IMR-90 (cell line): ENCODE measurements at regions not wholly inside any gene's neighbourhood (a gene's known extent, or its start where the extent isn't known, plus 50 kb on each side); places are given as distances from the start of the nearest gene placed in this dataset.

Experiments
- ATAC-seq: fragments of 200-7000 bp; cut with Tn5 transposase; 2 replicates; pipeline ENCODE4 v1.9.1; 2020; ENCODE audit warnings: low read depth, mild to moderate bottlenecking, moderate library complexity
- BruUV-seq: library from RNA; stranded (reverse); fragments of 400-500 nt; replicated peaks from 2 replicates; lab custom pipeline; 2021; lab: Mats Ljungman, UMichigan
- CTCF ChIA-PET: fragments of 300-600 bp; formaldehyde crosslinking; extraction: SDS; loops from one replicate; lab custom pipeline; 2021; ENCODE audit warnings: antibody characterized with exemption; lab: Yijun Ruan, JAX
- POLR2A ChIA-PET: fragments of 300-600 bp; sonication (Branson Sonifier 250); formaldehyde crosslinking; loops from one replicate; lab custom pipeline; 2022; ENCODE audit warnings: antibody characterized with exemption; ENCODE audit not compliant: unreplicated experiment; lab: Charles Lee
- DNase-seq: peaks from one replicate; pipeline ENCODE4 v3.0.0; 2013
- H2AFZ ChIP-seq: replicated peaks from 2 replicates; pipeline ENCODE3; 2013; ENCODE audit warnings: low read length, mild to moderate bottlenecking; ENCODE audit not compliant: poor library complexity
- H2AK5ac ChIP-seq: 2 replicates; pipeline ENCODE4 v1.6.1; 2013; ENCODE audit warnings: low read depth, low read length, inconsistent platforms
- H2AK9ac ChIP-seq: replicated peaks from 2 replicates; pipeline ENCODE3; 2013; ENCODE audit warnings: mild to moderate bottlenecking, low read depth, low read length, moderate library complexity; ENCODE audit not compliant: poor library complexity
- H2BK120ac ChIP-seq: 2 replicates; pipeline ENCODE4 v1.6.1; 2013; ENCODE audit warnings: low read depth, low read length, inconsistent platforms
- H2BK15ac ChIP-seq: 3 replicates; pipeline ENCODE4 v1.6.1; 2013; ENCODE audit warnings: low read depth, low read length, inconsistent platforms
- H2BK20ac ChIP-seq: 2 replicates; pipeline ENCODE4 v1.6.1; 2013; ENCODE audit warnings: low read depth, mild to moderate bottlenecking, inconsistent platforms, low read length, moderate library complexity
- H2BK5ac ChIP-seq: 2 replicates; pipeline ENCODE4 v1.6.1; 2013; ENCODE audit warnings: mild to moderate bottlenecking, low read depth, low read length, inconsistent platforms; ENCODE audit not compliant: poor library complexity, severe bottlenecking
- H3K14ac ChIP-seq: replicated peaks from 2 replicates; pipeline ENCODE4 v1.6.1; 2013; ENCODE audit warnings: low read depth, low read length, inconsistent platforms
- H3K18ac ChIP-seq: 2 replicates; pipeline ENCODE4 v1.6.1; 2013; ENCODE audit warnings: low read depth, low read length, control low read depth
- H3K23ac ChIP-seq: 2 replicates; pipeline ENCODE4 v1.6.1; 2013; ENCODE audit warnings: low read depth, low read length, inconsistent platforms
- H3K27ac ChIP-seq: 2 replicates; pipeline ENCODE4 v1.5.1; 2013; ENCODE audit warnings: mild to moderate bottlenecking, control low read depth, low read length; ENCODE audit not compliant: insufficient read depth
- H3K27me3 ChIP-seq: 2 replicates; pipeline ENCODE4 v1.6.1; 2013; ENCODE audit warnings: low read length; ENCODE audit not compliant: control insufficient read depth, insufficient read depth
- H3K36me3 ChIP-seq: 2 replicates; pipeline ENCODE4 v1.6.1; 2013; ENCODE audit warnings: low read length, mixed read lengths; ENCODE audit not compliant: control insufficient read depth, insufficient read depth
- H3K4ac ChIP-seq: 2 replicates; pipeline ENCODE4 v1.6.1; 2013; ENCODE audit warnings: low read depth, low read length, inconsistent platforms
- H3K4me1 ChIP-seq: 2 replicates; pipeline ENCODE4 v1.6.1; 2013; ENCODE audit warnings: low read length, mixed read lengths; ENCODE audit not compliant: control insufficient read depth, insufficient read depth
- H3K4me2 ChIP-seq: 2 replicates; pipeline ENCODE4 v1.6.1; 2013; ENCODE audit warnings: low read depth, mild to moderate bottlenecking, control low read depth, low read length, moderate library complexity
- H3K4me3 ChIP-seq: 2 replicates; pipeline ENCODE4 v1.5.1; 2013; ENCODE audit warnings: low read depth, mild to moderate bottlenecking, control low read depth, low read length, moderate library complexity; ENCODE audit not compliant: insufficient read depth
- H3K56ac ChIP-seq: 2 replicates; pipeline ENCODE4 v1.6.1; 2013; ENCODE audit warnings: low read length, inconsistent platforms; ENCODE audit not compliant: insufficient read depth; ENCODE audit errors: extremely low read depth
- H3K79me1 ChIP-seq, 2 experiments: 2 replicates each; pipeline ENCODE4 v1.6.1; 2013; ENCODE audit warnings: low read length in 2 of 2, inconsistent platforms in 1 of 2, low read depth in 1 of 2
- H3K9ac ChIP-seq: 2 replicates; pipeline ENCODE4 v1.6.1; 2013; ENCODE audit warnings: low read depth, low read length, control low read depth
- H3K9me1 ChIP-seq: 2 replicates; pipeline ENCODE4 v1.6.1; 2013; ENCODE audit warnings: low read length, inconsistent platforms; ENCODE audit not compliant: insufficient read depth
- H3K9me3 ChIP-seq: 2 replicates; pipeline ENCODE4 v1.6.1; 2013; ENCODE audit warnings: low read length; ENCODE audit not compliant: control insufficient read depth, insufficient read depth
- H4K20me1 ChIP-seq: 2 replicates; pipeline ENCODE4 v1.6.1; 2013; ENCODE audit warnings: low read length, inconsistent platforms; ENCODE audit not compliant: insufficient read depth
- H4K5ac ChIP-seq: 2 replicates; pipeline ENCODE4 v1.6.1; 2013; ENCODE audit warnings: mild to moderate bottlenecking, low read depth, low read length, control low read depth
- H4K8ac ChIP-seq, 2 experiments: 2 replicates each; pipeline ENCODE4 v1.6.1; 2013; ENCODE audit warnings: low read depth in 2 of 2, low read length in 2 of 2, control low read depth in 1 of 2, inconsistent platforms in 1 of 2
- H4K91ac ChIP-seq: 2 replicates; pipeline ENCODE4 v1.6.1; 2013; ENCODE audit warnings: low read depth, low read length, inconsistent platforms; ENCODE audit not compliant: insufficient read depth
- BHLHE40 ChIP-seq: fragments of 150-350 bp; IDR thresholded peaks from 2 replicates; pipeline ENCODE4 v1.6.1; 2016; ENCODE audit warnings: mild to moderate bottlenecking, low read depth, low read length
- CEBPB ChIP-seq: IDR thresholded peaks from 2 replicates; pipeline ENCODE4 v1.6.1; 2012; ENCODE audit warnings: low read depth, low read length, improper control_type of control experiment
- CHD1 ChIP-seq: IDR thresholded peaks from 2 replicates; pipeline ENCODE4 v1.6.1; 2012; ENCODE audit warnings: low read depth, low read length, improper control_type of control experiment
- FOS ChIP-seq: fragments of 150-350 bp; IDR thresholded peaks from 2 replicates; pipeline ENCODE4 v1.6.1; 2016; ENCODE audit warnings: low read depth, low read length
- MAFK ChIP-seq: IDR thresholded peaks from 2 replicates; pipeline ENCODE4 v1.6.1; 2012; ENCODE audit warnings: low read depth, low read length, improper control_type of control experiment
- MAZ ChIP-seq: IDR thresholded peaks from 2 replicates; pipeline ENCODE4 v1.6.1; 2012; ENCODE audit warnings: low read depth, mild to moderate bottlenecking, low read length, improper control_type of control experiment, moderate library complexity, borderline replicate concordance
- MXI1 ChIP-seq: IDR thresholded peaks from 2 replicates; pipeline ENCODE4 v1.6.1; 2012; ENCODE audit warnings: low read depth, mild to moderate bottlenecking, low read length, moderate library complexity, borderline replicate concordance
- NFE2L2 ChIP-seq: fragments of 150-350 bp; IDR thresholded peaks from 2 replicates; pipeline ENCODE4 v1.6.1; 2016; ENCODE audit warnings: low read depth, mild to moderate bottlenecking, low read length
- POLR2A ChIP-seq: IDR thresholded peaks from 2 replicates; pipeline ENCODE4 v1.6.1; 2012; ENCODE audit warnings: mild to moderate bottlenecking, low read depth, low read length
- RAD21 ChIP-seq: IDR thresholded peaks from 2 replicates; pipeline ENCODE4 v1.6.1; 2012; ENCODE audit warnings: low read length, improper control_type of control experiment
- RFX5 ChIP-seq: IDR thresholded peaks from 2 replicates; pipeline ENCODE4 v1.8.0; 2012; ENCODE audit warnings: low read depth, mild to moderate bottlenecking, low read length, moderate library complexity
- SMC3 ChIP-seq: fragments of 150-350 bp; IDR thresholded peaks from 2 replicates; pipeline ENCODE4 v1.6.1; 2016; ENCODE audit warnings: low read depth, mild to moderate bottlenecking, antibody characterized with exemption, low read length, moderate library complexity
- WGBS, 2 experiments: methylation state at CpG; one replicate each; pipeline versions ENCODE4 v1.1.5 to v1.1.7; 2013; ENCODE audit warnings: missing lambda C conversion rate in 2 of 2; ENCODE audit not compliant: insufficient read length in 1 of 2; ENCODE audit errors: extremely low coverage in 2 of 2; 5-methylcytosine and 5-hydroxymethylcytosine counted together
- dilution Hi-C: fragments of 300-500 bp; cut with HindIII; formaldehyde crosslinking; loops from one replicate; pipeline ENCODE4 v1.14.3; 2018; ENCODE audit warnings: low sequenced_read_pairs; ENCODE audit not compliant: unreplicated experiment
- in situ Hi-C: fragments of 300-500 bp; cut with MboI; formaldehyde crosslinking; loops from 3 replicates; pipeline ENCODE4 v1.14.3; 2019; ENCODE audit warnings: low sequenced_read_pairs, inconsistent platforms, mixed read lengths
- intact Hi-C: fragments of 100-400 bp; cut with micrococcal nuclease; formaldehyde crosslinking; loops from 2 replicates; pipeline ENCODE4 v1.10.0; 2022
- TF ChIP-seq, protein P1 (sequence below): fragments of 150-350 bp; IDR thresholded peaks from 2 replicates; pipeline ENCODE4 v1.6.1; 2016; ENCODE audit warnings: low read depth, mild to moderate bottlenecking, low read length, moderate library complexity, borderline replicate concordance

DNA sequence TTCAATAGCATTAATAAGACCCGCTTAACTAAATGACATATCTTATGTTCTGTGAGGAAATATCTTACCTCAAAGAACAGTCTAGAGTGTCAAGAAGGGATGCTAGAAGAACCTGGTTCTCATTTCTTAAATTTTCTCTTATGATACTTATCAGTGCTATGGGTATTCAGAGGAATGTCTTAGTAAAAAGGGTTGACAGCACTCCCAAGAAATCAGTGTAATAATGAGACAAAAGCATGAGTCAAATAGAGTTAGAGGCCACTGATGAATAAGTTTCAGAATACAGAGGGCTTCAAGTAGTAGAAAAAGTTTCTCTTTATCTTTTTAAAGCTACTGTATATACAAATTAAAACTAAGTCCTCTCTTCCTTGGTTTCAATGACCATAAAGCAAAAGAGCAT lies 242.8 kb downstream of the GJA1 start:
- no peak overlapping the region for H2AK9ac ChIP-seq
- no peak overlapping the region for H4K5ac ChIP-seq
- no peaks in the 10 kb centered on the region for H3K9me3 ChIP-seq
- H4K20me1 ChIP-seq, result no peaks in the 10 kb centered on the region
- no CpG with 5 or more reads among the region's 1 CpG for WGBS, 2 experiments
- in situ Hi-C loops (no loop called here), dilution Hi-C loops (no loop called here), intact Hi-C loops (no loop called here)
- no peak for TF ChIP-seq POLR2A
- no peak for TF ChIP-seq RAD21
- no peak for TF ChIP-seq BHLHE40
- TF ChIP-seq FOS, result no peak
- no peak for TF ChIP-seq CEBPB
- TF ChIP-seq CHD1, result no peak
- TF ChIP-seq SMC3, result no peak
- TF ChIP-seq NFE2L2, result no peak
- TF ChIP-seq RFX5, result no peak
- no peak for TF ChIP-seq MXI1
- TF ChIP-seq, protein P1, sequence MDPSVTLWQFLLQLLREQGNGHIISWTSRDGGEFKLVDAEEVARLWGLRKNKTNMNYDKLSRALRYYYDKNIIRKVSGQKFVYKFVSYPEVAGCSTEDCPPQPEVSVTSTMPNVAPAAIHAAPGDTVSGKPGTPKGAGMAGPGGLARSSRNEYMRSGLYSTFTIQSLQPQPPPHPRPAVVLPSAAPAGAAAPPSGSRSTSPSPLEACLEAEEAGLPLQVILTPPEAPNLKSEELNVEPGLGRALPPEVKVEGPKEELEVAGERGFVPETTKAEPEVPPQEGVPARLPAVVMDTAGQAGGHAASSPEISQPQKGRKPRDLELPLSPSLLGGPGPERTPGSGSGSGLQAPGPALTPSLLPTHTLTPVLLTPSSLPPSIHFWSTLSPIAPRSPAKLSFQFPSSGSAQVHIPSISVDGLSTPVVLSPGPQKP, result no peak
- TF ChIP-seq MAFK, result no peak
- no peak for TF ChIP-seq MAZ
- peak; percentile 11 for DNase-seq
- H2BK120ac ChIP-seq, result no peak overlapping the region
- H3K9me1 ChIP-seq, result no peaks in the 10 kb centered on the region
- no peak overlapping the region for H3K56ac ChIP-seq
- no peak overlapping the region for H3K4ac ChIP-seq
- no peak overlapping the region for H2BK5ac ChIP-seq
- no peak overlapping the region for H4K91ac ChIP-seq
- ChIA-PET POLR2A (no interaction called here), CTCF (no interaction called here)
- no peaks in the 10 kb centered on the region for H3K27me3 ChIP-seq
- no peaks in the 10 kb centered on the region for H3K4me1 ChIP-seq
- no peaks in the 10 kb centered on the region for H3K36me3 ChIP-seq
- H3K79me1 ChIP-seq, result no peaks in the 10 kb centered on the region
- no peak overlapping the region for H2BK15ac ChIP-seq
- no TSS peak for BruUV-seq
- H3K9ac ChIP-seq, result no peak overlapping the region
- H2AK5ac ChIP-seq, result no peak overlapping the region
- no peak for ATAC-seq
- H3K4me2 ChIP-seq, result no peak overlapping the region
- no peak overlapping the region for H3K4me3 ChIP-seq
- no peak overlapping the region for H3K23ac ChIP-seq
- H3K18ac ChIP-seq, result no peak overlapping the region
- no peak overlapping the region for H3K27ac ChIP-seq
- no peak overlapping the region for H4K8ac ChIP-seq
- H2BK20ac ChIP-seq, result no peak overlapping the region
- H2AFZ ChIP-seq, result no peak overlapping the region
- H3K14ac ChIP-seq, result no peak overlapping the region
